ENCODE measurements at regions not wholly inside any gene's neighbourhood (a gene's known extent, or its start where the extent isn't known, plus 50 kb on each side); places are given as distances from the start of the nearest gene placed in this dataset.

- no peak for TF ChIP-seq CTCF (IDR thresholded peaks at IDR 0.05)
- no peak for TF ChIP-seq POLR2A (IDR thresholded peaks at IDR 0.05)
These were observed 275.8 kb upstream of the PRDM1 start for GRCh38 chr6:105810105-105810921.

Measured in testis (tissue), 2 donors.